GM10266 (cell line): ENCODE measurements at regions not wholly inside any gene's neighbourhood (a gene's known extent, or its start where the extent isn't known, plus 50 kb on each side); places are given as distances from the start of the nearest gene placed in this dataset.
"Not testable (repeated sequence)": the region's sequence is repeated elsewhere in the genome, so short reads cannot be mapped to it uniquely, and the experiment has no call there.

Source experiments
- DNase-seq: peaks from one replicate; pipeline ENCODE4 v3.0.0; 2012; ENCODE audit errors: extremely low spot score
- TF ChIP-seq, protein P1 (sequence below): IDR thresholded peaks from 2 replicates; pipeline ENCODE4 v1.5.1; 2012; ENCODE audit warnings: mild to moderate bottlenecking, low read depth; ENCODE audit not compliant: control insufficient read depth, insufficient read depth; ENCODE audit errors: missing control alignments

DNA sequence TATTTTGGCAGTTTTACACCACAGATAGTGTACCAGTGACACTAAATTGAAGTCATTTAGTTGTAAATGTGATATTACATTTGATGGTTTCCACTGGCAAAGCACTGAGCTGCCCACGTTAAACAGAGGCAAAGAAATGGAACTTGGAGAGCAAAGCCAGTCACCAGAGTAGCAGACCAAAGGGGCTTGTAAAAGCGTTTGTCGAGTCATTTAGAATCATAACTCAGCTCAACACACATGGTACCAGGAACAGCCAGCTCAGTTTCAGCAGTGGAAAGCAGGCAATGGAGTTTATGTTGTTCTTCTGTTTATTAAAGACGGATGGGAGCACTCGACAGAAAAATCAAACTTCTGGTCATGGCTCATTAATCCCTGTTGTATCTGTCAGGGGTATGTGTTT is 91.2 kb downstream of the POU3F3 start:
- TF ChIP-seq, protein P1, sequence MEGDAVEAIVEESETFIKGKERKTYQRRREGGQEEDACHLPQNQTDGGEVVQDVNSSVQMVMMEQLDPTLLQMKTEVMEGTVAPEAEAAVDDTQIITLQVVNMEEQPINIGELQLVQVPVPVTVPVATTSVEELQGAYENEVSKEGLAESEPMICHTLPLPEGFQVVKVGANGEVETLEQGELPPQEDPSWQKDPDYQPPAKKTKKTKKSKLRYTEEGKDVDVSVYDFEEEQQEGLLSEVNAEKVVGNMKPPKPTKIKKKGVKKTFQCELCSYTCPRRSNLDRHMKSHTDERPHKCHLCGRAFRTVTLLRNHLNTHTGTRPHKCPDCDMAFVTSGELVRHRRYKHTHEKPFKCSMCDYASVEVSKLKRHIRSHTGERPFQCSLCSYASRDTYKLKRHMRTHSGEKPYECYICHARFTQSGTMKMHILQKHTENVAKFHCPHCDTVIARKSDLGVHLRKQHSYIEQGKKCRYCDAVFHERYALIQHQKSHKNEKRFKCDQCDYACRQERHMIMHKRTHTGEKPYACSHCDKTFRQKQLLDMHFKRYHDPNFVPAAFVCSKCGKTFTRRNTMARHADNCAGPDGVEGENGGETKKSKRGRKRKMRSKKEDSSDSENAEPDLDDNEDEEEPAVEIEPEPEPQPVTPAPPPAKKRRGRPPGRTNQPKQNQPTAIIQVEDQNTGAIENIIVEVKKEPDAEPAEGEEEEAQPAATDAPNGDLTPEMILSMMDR, result no peak
- no peak for DNase-seq

DNA sequence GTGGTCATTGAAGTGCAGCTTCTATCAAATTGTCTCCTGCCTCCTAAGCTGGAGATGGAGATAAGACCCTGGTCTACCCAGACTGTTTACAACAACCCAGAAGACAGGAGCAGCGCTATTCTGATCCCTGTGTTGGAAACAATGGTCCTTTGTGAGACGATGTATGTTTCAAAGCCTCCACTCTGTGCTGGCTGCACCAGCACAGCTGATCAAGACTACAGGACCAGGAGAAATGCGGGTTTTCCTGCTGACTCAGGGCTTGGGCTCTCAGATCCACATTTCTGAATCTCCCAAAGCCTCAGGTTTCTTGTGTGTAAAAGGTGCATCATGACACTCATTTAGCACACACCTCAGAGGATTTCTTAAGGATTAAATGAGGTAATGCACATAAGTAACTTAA is 92.0 kb downstream of the POU3F3 start:
- DNase-seq, result no peak
- TF ChIP-seq, protein P1, result no peak

DNA sequence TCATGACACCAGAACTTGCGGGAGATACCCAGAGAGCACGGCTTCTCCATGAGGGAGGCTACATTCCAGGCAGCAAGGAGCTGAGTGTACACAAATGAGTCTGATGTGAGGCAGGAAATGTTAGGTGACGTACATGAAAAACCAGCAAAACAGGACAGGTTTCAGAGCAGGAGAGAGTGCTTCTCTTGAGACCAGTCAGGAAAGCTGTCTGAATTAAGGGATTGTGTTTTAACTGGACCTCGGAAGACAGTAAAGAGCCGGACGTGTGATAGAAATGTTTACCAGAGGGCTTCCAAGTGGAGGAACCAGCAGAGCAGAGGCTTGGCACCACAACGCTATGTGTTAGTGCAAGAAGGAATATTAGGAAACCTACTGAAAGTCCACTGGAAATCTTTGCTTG is 90.4 kb upstream of the MRPS9 start:
- DNase-seq, result not testable (repeated sequence)

DNA sequence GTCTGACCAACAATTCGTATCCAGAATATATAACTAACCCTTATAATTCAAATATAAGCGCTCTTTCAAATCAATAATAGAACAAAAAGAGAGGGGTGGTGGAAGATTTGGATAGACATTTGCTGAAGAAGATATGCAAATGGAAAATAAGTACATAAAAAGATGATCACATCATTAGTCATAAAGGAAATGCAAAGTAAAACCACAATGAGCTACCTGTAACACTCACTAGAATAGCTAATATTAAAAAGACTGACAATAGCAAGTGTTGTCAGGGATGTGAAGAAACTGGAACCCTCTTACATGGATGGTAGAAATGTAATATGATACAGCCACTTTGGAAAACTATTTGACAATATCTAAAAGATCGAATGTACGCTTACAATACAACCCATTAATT is 84.9 kb upstream of the MRPS9 start:
- no peak for DNase-seq
- TF ChIP-seq, protein P1, result no peak

DNA sequence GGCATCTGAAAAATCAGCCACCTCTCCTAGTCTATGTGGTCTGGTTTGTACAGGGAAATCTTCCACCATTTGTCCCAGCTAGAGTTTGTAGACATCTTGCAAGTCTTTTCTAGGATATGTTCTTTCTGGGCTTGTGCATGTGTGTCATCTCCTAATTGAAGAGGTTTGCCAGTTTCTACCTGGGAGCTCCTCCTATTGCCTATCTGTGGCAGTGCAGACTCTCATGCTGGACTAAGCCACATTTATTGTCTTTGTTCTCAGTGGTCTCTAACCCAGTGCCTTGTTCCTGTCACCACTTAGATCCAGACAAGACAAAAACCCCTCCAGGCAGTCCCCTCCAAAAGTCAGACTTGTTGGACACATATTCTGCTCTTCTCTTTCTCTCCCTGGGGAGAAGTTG is 72.0 kb upstream of the MRPS9 start:
- TF ChIP-seq, protein P1, result no peak
- DNase-seq, result no peak

DNA sequence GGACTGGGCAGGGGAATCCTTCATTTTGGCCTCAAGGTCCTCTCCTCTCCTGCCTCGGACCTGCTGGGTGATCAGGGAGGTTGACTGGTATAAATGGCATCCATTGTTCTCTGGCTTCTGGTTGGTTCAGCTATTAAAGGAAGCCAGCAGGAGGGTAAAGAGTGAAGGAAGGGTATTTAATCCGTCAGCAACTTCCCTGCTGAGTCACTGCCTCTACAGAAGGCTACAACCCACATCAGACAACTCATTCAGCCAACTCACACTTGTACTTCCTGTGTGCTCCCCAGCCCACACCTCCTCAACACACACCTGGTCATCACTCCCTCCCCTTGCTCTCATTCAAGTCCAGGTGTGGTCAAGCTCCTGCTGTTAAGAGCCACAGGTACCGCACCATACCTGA is 68.3 kb upstream of the MRPS9 start:
- no peak for DNase-seq
- TF ChIP-seq, protein P1, result no peak

DNA sequence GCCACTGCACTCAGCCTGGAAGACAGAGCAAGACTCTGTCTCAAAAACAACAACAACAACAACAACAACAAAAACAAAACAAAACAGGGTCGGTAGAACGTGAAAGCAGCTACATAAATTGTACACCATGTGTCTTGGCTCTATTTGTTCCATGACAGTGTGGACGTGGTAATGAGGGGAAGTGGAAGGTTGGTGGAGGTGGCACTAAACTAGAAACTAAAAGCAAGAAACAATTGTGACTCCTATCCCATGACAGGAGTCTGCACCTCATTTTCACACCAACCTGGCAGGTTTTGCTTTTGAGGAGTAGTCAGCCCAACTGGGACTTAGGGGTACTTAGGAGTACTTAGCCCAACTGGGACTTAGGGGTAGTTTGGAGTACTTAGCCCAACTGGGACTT is 62.5 kb upstream of the MRPS9 start:
- no peak for DNase-seq
- TF ChIP-seq, protein P1, result no peak

DNA sequence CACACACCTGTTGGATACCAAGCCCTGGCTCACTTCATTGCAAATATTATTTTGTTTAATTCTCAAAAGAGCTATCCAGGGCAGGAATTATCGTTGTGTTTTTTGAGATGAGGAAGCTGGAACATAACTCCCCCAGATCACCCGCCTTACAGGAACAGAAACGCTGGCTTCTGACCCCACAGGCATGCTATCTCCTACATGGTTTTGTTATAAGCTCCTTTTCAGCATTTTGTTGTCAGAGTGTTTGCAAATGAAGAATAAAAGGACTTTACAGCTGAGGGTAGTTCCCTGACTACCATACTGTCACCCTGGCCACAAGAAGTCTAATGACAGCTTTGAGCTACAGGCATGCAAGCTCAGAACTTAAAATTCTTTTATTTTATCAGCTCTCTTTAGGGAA is 62.0 kb upstream of the MRPS9 start:
- no peak for DNase-seq
- TF ChIP-seq, protein P1, result no peak
